GM12801 (cell line): ENCODE measurements at regions not wholly inside any gene's neighbourhood (a gene's known extent, or its start where the extent isn't known, plus 50 kb on each side); places are given as distances from the start of the nearest gene placed in this dataset.

Experiments used
- TF ChIP-seq, protein P1 (sequence below): IDR thresholded peaks from one replicate; pipeline ENCODE4 v1.5.1; 2011; ENCODE audit warnings: control low read depth; ENCODE audit not compliant: insufficient read length; ENCODE audit errors: extremely low read depth

DNA sequence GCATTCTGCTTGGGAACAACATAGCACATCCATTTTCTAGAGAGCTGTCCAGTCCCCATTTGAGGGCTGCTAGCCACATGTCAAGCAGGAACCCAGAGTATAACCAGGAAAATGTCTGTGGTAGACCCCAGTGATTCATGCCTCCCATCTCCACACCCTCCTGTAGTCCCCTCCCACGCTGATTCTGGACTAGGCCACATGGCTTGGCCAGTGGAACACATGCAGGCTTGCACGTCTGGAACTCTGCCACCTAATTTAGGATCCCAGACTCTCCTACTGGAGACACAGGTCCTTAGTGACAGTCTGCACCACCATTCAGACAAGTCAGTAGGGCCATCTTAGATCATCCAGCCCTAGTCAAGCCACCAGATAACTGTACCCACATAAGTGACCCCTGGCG lies 149.8 kb downstream of the ZIC5 start:
- TF ChIP-seq, protein P1, sequence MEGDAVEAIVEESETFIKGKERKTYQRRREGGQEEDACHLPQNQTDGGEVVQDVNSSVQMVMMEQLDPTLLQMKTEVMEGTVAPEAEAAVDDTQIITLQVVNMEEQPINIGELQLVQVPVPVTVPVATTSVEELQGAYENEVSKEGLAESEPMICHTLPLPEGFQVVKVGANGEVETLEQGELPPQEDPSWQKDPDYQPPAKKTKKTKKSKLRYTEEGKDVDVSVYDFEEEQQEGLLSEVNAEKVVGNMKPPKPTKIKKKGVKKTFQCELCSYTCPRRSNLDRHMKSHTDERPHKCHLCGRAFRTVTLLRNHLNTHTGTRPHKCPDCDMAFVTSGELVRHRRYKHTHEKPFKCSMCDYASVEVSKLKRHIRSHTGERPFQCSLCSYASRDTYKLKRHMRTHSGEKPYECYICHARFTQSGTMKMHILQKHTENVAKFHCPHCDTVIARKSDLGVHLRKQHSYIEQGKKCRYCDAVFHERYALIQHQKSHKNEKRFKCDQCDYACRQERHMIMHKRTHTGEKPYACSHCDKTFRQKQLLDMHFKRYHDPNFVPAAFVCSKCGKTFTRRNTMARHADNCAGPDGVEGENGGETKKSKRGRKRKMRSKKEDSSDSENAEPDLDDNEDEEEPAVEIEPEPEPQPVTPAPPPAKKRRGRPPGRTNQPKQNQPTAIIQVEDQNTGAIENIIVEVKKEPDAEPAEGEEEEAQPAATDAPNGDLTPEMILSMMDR: no peak

DNA sequence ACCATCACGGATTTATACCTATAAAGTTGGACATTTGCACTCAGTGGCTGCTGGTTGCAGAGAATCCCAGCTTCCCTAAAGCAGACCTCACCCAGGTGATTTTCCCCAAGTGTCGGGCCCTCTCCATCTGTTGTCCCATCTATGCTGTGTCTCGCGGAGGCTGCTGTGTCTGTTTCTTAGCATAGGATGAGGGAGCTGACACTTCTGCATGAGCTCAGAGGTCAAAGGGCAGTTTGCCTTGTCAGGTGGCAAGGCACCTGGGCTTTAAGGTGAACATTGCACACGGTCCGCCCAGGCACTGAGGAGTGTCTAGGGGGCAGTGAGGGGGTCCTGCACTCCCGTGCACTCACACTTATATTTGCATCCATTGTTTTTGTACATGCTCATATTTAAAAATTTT lies 151.6 kb downstream of the ZIC5 start:
- TF ChIP-seq, protein P1: no peak

DNA sequence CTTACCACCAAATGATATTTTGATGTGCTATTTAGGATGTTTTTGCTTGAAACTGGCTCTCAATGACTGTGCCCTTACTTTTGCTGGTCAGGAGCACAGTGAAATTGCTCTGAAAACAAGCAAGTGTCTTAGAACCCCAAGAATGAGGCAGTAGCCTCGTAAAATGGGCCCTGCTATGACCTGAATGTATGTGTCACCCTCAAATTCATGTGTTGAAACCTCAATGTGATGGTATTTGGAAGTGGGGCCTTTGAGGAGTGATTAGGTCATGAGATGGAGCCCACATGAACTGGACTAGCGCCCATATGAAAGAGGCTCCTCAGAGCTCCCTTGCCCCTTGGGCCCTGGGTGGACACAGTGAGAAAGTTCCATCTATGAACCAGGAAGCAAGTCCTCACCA lies 155.2 kb downstream of the ZIC5 start:
- TF ChIP-seq, protein P1: no peak

DNA sequence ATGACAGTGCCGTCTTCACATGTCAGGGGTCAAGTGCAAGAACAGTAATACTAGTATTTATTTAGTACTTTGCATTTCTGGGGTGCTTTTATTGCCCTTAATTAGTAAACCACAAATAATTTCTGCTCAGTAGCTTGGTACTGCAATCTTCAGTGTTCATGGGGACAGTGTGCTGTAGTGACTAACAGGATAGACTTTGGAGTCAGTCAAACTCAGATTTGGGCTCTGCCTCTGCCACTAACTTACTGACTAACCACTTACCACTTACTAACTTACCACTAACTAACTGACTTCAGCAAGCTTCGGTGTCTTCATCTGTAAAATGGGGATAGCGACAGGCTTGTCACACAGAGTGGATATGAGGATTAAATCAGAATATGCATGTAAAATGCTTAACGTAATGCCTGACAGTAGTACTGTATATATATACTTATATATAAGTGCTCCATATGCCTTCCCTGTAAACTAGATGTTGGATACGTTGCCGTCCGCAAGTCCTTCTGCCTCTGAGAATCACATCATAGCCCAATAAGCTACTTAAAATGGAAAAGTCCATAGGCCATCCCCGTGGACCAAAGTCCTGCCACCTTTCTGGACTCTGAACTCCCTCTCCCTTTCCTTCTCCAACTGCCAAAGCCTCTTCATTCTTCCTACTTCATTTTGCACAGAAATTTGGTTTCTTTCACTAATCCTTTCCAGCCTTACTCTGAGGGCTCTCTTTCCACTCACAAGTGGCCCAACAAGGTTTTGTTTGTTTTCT lies 158.1 kb downstream of the ZIC5 start:
- TF ChIP-seq, protein P1: no peak

DNA sequence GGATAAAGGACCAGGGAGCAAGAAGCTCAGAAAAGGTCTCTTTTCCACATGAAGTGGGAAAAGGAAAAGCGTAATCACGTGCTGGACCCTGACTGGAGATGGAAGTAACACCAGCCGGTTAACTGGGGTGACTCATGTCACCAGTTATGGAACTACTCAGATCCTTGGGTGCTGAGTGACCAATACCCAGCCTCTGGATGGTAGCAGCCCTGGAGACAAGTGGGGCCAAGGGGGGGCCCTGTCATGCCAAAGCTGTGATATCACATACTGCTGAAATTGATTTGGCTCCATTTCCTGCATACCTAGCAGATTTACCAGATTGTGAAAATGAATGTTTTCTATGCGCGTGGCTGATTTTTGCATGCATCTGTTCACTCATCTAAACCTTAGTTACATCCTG lies 158.9 kb downstream of the ZIC5 start:
- TF ChIP-seq, protein P1: no peak

DNA sequence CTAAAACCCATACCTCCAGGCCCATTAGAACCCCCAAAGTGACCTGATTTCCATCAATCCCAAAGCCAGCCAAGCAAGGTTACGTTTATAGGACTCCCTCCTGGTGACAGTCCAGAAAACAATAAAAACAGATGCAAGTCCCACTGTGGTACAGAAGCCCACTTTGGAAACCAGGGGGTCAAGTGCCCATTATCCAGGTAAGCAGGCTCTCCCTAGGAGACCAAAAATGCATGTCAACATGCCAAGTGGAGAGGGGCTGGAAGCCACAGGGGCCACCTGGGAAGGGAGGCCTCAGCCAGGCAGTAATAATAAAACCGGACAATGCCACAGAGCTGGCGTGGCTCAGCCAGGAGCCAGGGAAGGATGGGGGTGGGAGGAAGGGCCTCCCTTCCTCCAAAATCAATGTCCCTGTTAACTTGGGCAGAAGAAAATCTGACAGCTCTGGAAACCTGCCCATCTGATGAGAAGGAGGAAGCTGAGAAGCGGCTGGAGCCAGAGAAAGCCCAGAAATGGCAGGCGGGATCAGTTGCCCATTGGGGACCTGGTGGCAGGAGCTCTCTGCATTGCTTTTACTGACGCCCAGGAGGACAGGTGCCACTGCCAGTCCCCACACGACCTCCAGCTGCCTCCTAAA lies 160.4 kb downstream of the ZIC5 start:
- TF ChIP-seq, protein P1: no peak

DNA sequence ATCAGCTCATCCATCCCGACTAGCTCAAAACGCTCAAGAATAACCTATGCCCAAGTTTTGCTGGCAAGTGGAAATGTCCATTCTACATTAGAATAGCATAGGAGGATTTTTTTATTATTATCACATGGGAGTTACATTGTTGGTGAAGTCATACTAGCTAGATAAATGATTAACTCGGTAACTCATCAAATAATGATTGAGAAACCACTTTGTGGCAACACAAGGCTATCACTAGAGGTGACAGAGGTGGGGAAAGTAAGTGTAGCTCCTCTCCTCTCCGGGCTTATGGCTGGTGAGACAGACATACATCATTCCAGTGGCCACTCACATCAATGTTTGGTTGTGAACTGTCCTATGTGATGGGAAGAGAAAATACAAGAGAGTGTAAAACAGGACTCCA lies 161.6 kb downstream of the ZIC5 start:
- TF ChIP-seq, protein P1: no peak
